Activated naive CD8-positive, alpha-beta T cell treated with anti-CD3 and anti-CD28 coated beads for 36 hours (primary cell): ENCODE measurements at regions not wholly inside any gene's neighbourhood (a gene's known extent, or its start where the extent isn't known, plus 50 kb on each side); places are given as distances from the start of the nearest gene placed in this dataset.
A peak's percentile ranks its signal among the peaks of the same experiment; 100 is the strongest.
"Not testable (repeated sequence)": the region's sequence is repeated elsewhere in the genome, so short reads cannot be mapped to it uniquely, and the experiment has no call there.

Source experiments
- DNase-seq: peaks from one replicate; pipeline ENCODE4 v3.0.0; 2021
- H3K27ac Mint-ChIP-seq: one replicate; pipeline ENCODE4 v1.8.0; 2022; ENCODE audit warnings: mild to moderate bottlenecking, moderate library complexity, mixed read lengths
- H3K27me3 Mint-ChIP-seq: one replicate; pipeline ENCODE4 v1.8.0; 2022; ENCODE audit warnings: mild to moderate bottlenecking, mixed read lengths
- H3K36me3 Mint-ChIP-seq: one replicate; pipeline ENCODE4 v1.8.0; 2021; ENCODE audit warnings: mild to moderate bottlenecking, mixed read lengths
- H3K4me1 Mint-ChIP-seq: one replicate; pipeline ENCODE4 v1.8.0; 2021; ENCODE audit warnings: mixed read lengths
- H3K4me3 Mint-ChIP-seq: one replicate; pipeline ENCODE4 v1.8.0; 2022; ENCODE audit warnings: mild to moderate bottlenecking, moderate library complexity, mixed read lengths
- H3K9me3 Mint-ChIP-seq: one replicate; pipeline ENCODE4 v1.8.0; 2022; ENCODE audit warnings: mixed read lengths

DNA sequence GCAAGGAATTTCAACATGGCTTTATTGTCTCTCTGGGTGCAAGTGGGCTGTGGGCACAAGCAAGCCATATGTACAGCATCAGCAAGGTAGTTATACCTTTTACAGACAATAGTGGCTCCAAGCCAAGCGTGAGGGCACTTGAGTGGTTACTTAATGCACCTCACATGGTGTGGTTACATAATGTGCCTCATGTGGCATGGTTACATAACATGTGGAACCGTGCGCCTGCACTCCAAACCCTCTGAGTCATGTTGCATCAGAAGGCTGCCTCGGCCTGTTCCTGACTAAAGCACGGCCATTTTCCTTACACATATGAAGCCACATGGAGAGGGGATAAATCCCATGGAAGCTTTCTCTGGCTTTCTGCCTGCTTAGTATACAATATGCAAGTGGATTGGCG is 150.9 kb downstream of the OSTF1 start:
- Mint-ChIP-seq H3K27ac (no peak overlapping the region), H3K36me3 (peaks cover 3% of the 10 kb centered on the region), H3K4me3 (no peak overlapping the region), H3K27me3 (no peaks in the 10 kb centered on the region), H3K4me1 (no peaks in the 10 kb centered on the region), H3K9me3 (peaks cover 10% of the 10 kb centered on the region)
- DNase-seq = no peak

DNA sequence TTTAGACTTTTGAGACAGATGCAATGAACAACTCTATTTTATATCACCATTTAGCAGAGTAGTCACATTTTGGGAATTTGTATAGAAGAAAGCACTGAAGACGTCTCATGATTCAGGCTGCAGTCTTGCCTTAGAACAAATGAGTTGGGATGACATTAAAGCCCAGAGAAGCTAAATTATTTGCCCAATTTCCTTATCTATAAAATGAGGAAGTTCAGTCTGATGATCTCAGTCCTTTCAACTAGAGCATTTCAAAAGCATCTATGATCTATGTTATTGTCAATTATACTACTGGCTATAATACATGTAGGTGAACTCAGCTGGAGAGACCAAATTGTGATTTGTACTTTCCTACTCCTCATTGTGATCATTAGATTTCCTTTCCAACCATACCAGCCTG is 154.1 kb downstream of the OSTF1 start:
- Mint-ChIP-seq H3K4me1 (no peaks in the 10 kb centered on the region), H3K9me3 (peaks cover 5% of the 10 kb centered on the region), H3K27me3 (no peaks in the 10 kb centered on the region), H3K36me3 (peaks cover 5% of the 10 kb centered on the region), H3K4me3 (no peak overlapping the region), H3K27ac (no peak overlapping the region)
- DNase-seq = no peak

DNA sequence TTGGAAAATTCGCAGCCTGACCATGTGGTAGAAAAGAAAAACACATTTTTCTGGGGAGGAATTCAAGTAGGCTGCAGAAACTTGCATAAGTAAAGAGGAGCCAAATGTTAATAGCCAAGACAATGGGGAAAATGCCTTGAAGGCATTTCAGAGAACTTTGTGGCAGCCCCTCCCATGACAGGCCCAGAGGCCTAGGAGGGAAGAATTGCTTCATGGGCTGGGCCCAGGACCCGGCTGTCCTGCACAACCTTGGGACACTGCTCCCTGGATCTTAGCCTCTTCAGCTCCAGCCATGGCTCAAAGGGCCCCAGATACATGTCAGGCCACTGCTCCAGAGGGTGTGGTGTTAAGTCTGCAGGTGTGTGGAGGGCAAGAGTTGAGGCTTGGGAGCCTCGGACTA is 158.6 kb downstream of the OSTF1 start:
- DNase-seq = no peak
- Mint-ChIP-seq H3K27me3 (no peaks in the 10 kb centered on the region), H3K36me3 (peaks cover 24% of the 10 kb centered on the region), H3K4me3 (no peak overlapping the region), H3K4me1 (no peaks in the 10 kb centered on the region), H3K27ac (no peak overlapping the region), H3K9me3 (peaks cover 26% of the 10 kb centered on the region)

DNA sequence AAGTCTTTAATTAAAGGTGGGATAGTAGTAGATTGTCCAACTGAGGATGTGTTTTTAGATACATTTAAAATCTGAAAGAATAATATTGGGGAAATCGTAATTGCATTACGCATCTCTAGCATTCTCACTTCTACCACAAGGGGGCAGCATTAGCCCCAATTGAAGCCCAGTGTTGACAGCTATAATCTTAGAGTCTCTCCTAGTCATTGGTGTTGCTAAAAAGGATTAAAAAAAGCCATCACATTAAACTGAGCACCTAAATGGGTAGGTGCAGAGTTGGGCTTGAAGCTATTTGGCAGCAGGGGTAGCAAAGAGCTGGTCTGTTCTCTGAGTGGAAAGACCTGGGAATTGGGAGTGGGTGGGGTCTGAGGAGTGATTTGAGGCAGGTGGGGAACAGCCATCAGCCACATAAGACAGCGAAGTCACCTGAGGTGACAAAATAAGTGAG is 177.2 kb downstream of the OSTF1 start:
- H3K4me1 Mint-ChIP-seq = no peaks in the 10 kb centered on the region
- no peak overlapping the region for H3K27ac Mint-ChIP-seq
- DNase-seq = peak; percentile 30
- no peaks in the 10 kb centered on the region for H3K9me3 Mint-ChIP-seq
- no peaks in the 10 kb centered on the region for H3K27me3 Mint-ChIP-seq
- peaks cover under 1% of the 10 kb centered on the region for H3K36me3 Mint-ChIP-seq
- no peak overlapping the region for H3K4me3 Mint-ChIP-seq

DNA sequence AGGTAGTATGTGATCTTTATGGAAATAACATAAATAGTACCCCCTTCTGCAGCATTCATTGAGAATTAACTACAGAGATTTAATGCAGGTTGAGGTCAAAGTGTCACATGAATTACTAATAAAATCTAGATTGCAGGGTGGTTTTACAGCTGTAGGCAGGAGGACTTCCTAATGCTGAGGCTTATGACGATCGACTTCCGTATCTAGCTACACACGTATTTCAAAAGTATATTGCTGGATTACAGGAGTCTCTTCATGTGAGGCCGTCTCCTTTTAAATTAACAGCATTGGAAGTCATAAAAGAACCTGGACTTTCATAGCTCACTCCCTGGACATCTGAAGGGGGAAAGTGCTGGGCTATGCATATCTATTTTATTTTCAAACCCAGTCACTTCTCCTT is 180.9 kb downstream of the OSTF1 start:
- Mint-ChIP-seq H3K36me3 (no peaks in the 10 kb centered on the region), H3K27me3 (no peaks in the 10 kb centered on the region), H3K27ac (no peak overlapping the region), H3K4me3 (no peak overlapping the region), H3K4me1 (no peaks in the 10 kb centered on the region), H3K9me3 (peaks cover 10% of the 10 kb centered on the region)
- DNase-seq = no peak

DNA sequence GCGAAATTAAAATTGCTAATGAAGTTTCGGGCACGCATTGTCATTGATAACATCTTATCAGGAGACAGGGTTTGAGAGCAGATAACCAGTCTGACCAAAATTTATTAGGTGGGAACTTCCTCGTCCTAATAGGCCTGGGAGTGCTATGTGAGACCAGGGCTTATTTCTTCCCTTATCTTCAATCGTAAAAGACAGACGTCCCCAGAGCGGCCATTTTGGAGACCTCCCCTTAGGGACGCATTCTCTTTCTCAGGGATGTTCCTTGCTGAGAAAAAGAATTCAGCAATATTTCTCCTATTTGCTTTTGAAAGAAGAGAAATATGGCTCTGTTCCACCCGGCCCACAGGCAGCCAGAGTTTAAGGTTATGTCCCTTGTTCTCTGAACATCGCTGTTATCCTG is 184.7 kb downstream of the OSTF1 start:
- DNase-seq, H3K4me1 Mint-ChIP-seq, H3K27ac Mint-ChIP-seq, H3K36me3 Mint-ChIP-seq, H3K27me3 Mint-ChIP-seq, H3K4me3 Mint-ChIP-seq: not testable (repeated sequence)
- H3K9me3 Mint-ChIP-seq = peaks cover 13% of the 10 kb centered on the region

DNA sequence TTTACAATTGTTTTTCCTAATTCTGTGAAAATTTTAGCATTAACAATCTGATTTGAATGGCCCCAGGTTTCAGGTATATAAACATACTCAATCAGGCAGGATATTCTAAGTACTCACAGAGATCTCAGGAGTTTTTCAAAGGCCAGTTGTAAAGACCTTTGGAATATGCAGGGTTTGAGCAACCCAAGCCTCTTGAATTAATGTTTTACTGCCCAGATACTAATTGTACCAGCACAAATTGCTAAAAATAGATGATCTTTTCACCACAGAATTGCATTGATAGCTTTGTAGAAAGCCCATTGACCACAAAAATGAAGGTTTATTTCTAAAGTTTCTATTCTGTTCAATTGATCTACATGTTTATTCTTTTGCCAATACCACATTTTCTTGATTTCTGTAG is 186.5 kb downstream of the OSTF1 start:
- H3K9me3 Mint-ChIP-seq = peaks cover 15% of the 10 kb centered on the region
- peaks cover 5% of the 10 kb centered on the region for H3K36me3 Mint-ChIP-seq
- H3K27ac Mint-ChIP-seq = no peak overlapping the region
- no peak overlapping the region for H3K4me3 Mint-ChIP-seq
- no peak for DNase-seq
- H3K4me1 Mint-ChIP-seq = no peaks in the 10 kb centered on the region
- no peaks in the 10 kb centered on the region for H3K27me3 Mint-ChIP-seq

DNA sequence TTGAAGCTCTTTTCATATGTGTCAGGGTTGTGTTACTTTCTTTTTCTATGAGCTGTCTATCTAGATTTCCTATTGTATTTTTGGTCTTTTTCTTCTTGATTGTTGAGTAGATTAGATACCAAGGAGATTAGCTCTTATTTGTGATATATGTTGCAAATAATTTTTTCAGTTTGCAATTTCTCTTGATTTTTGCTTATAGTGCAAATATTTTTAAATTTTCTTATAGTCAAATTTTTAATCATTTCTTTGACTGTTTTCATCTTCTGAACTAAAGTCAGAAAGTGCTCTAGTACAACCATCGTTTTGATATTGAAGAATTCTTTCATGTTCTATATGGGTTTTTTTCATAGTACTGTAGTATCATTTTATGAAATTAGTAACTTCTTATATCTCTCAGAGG is 193.7 kb downstream of the OSTF1 start:
- DNase-seq = no peak
- Mint-ChIP-seq H3K27ac (no peak overlapping the region), H3K9me3 (peaks cover 17% of the 10 kb centered on the region), H3K27me3 (no peaks in the 10 kb centered on the region), H3K4me3 (no peak overlapping the region), H3K4me1 (no peaks in the 10 kb centered on the region), H3K36me3 (peaks cover 5% of the 10 kb centered on the region)

DNA sequence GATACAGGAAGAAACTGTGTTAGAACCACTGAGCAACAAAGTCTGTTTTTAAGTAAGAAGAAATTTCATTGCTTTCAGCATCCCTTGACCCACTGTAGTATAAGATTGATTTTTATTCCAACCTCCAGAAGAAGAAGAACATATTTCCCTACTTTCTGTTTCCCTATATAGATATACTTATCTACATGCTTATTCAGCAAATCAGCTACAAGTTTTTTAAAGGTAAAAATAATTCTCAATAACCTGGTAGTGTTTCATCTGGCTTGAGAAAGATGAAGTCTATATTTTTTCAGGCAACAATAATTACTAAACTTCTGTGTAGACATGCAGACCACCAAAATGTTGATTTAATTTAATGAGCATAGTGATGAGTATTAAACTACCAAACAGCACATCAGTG is 201.0 kb downstream of the OSTF1 start:
- Mint-ChIP-seq H3K4me1 (no peaks in the 10 kb centered on the region), H3K27ac (no peak overlapping the region), H3K27me3 (no peaks in the 10 kb centered on the region), H3K36me3 (no peaks in the 10 kb centered on the region), H3K9me3 (peaks cover 16% of the 10 kb centered on the region), H3K4me3 (no peak overlapping the region)
- no peak for DNase-seq

DNA sequence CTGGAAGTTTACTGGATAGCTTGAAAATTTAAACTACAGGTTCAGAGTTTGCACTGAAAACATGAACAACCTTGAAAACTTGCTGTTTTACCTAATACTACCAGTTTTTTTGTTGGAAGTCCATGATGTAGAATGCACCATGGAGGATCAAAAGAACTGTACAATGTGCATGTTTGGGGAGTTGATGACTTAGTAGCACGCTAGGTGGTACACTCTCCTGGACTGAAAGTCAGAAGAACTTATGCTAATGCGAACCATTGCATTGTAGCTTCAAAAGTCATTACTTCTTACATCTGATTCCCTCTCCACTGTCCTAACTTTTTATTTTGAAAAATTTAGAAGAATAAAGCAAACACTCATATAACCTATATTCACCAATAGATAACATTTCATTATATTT is 211.0 kb downstream of the OSTF1 start:
- DNase-seq = no peak
- H3K36me3 Mint-ChIP-seq = no peaks in the 10 kb centered on the region
- H3K27me3 Mint-ChIP-seq = no peaks in the 10 kb centered on the region
- H3K4me1 Mint-ChIP-seq = no peaks in the 10 kb centered on the region
- H3K27ac Mint-ChIP-seq = no peak overlapping the region
- H3K4me3 Mint-ChIP-seq = no peak overlapping the region
- H3K9me3 Mint-ChIP-seq = no peaks in the 10 kb centered on the region

DNA sequence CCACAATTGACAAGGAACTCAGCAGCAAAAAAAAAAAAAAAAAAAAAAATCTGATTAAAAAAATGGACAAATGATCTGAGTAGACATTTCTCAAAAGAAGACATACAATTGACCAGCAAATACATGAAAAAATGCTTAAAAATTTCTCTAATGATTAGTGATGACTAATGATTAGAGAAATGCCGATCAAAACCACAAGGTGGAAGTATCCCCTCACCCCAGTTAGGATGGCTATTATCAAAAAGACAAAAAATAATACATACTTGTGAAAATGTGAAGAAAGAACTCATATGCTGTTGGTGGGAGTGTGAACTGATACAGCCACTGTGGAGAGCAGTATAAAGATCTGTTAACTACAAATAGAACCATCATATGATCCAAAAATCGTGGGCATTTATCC is 245.3 kb downstream of the OSTF1 start:
- peaks cover 16% of the 10 kb centered on the region for H3K9me3 Mint-ChIP-seq
- no peaks in the 10 kb centered on the region for H3K36me3 Mint-ChIP-seq
- H3K4me3 Mint-ChIP-seq = no peak overlapping the region
- H3K4me1 Mint-ChIP-seq = no peaks in the 10 kb centered on the region
- no peak for DNase-seq
- no peak overlapping the region for H3K27ac Mint-ChIP-seq
- H3K27me3 Mint-ChIP-seq = peaks cover 4% of the 10 kb centered on the region

DNA sequence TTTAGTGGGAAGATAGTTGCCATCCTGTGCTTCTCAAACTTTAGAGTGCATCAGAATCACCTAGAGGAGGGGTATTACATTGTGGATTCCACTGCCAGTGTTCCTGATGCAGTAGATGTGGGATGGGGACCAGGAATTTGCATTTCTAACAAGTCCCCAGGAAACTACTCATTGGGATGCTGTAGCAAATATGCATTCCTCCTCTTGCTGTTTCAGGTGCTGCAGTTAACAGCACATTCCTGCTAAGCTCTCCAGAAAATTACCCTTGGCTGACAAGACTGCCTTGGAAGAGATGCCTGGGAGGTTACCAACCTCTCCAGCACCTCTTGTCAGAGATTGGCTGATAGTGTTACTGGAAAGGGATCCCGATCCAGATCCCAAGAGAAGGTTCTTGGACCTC is 270.5 kb downstream of the OSTF1 start:
- H3K36me3 Mint-ChIP-seq = no peaks in the 10 kb centered on the region
- DNase-seq = no peak
- H3K27me3 Mint-ChIP-seq = no peaks in the 10 kb centered on the region
- H3K4me1 Mint-ChIP-seq = no peaks in the 10 kb centered on the region
- peaks cover 10% of the 10 kb centered on the region for H3K9me3 Mint-ChIP-seq
- no peak overlapping the region for H3K4me3 Mint-ChIP-seq
- no peak overlapping the region for H3K27ac Mint-ChIP-seq

DNA sequence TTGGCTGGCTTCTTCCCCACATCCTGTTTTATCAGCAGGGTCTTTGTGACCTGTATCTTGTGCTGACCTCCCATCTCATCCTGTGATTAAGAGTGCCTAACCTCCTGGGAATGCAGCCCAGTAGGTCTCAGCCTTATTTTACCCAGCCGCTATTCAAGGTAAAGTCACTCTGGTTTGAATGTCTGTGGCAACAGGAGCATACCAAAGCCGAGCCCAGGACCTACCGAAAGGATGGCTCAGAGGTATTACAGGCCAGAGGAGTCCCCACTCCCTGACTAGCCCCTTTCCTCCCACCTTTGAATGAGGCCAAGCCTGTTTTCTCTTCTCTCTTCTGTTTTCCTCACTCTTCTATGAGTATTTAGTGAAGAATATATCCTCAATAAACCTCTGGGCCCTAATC is 271.3 kb downstream of the OSTF1 start:
- Mint-ChIP-seq H3K4me3 (no peak overlapping the region), H3K4me1 (no peaks in the 10 kb centered on the region), H3K36me3 (no peaks in the 10 kb centered on the region), H3K9me3 (peaks cover 12% of the 10 kb centered on the region), H3K27me3 (no peaks in the 10 kb centered on the region), H3K27ac (no peak overlapping the region)
- no peak for DNase-seq

DNA sequence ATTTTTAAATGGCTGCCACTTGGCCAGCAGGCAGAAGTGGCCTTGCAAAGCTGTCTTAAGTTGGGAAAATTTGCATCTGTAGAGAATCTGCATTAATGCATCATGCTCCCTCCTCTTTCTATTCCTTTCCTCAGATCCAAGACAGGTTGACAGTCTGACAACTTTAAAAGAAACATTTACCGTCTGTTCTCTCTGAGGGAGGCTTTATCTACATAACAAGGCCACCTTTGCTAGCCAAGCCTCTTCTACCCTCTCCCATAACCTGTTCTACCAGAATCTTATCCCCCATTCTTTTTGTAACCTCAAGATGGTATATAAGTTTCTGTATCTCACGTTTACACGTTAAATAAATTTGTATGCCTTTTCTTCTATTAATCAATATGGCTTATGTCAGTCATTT is 271.9 kb downstream of the OSTF1 start:
- peaks cover 12% of the 10 kb centered on the region for H3K9me3 Mint-ChIP-seq

DNA sequence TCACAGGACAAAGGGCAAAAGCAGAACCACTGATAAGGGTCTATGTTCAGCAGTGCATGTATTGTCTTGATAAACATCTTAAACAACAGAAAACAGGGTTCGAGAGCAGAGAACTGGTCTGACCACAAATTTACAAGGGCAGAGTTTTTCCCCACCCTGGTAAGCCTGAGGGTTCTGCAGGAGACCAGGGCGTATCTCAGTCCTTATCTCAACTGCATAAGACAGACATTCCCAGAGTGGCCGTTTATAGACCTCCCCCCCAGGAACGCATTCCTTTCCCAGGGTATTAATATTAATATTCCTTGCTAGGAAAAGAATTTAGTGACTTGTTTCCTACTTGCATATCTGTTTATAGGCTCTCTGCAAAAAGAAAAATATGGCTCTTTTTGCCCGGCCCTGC is 274.1 kb downstream of the OSTF1 start:
- H3K27ac Mint-ChIP-seq, H3K27me3 Mint-ChIP-seq, H3K4me3 Mint-ChIP-seq, DNase-seq, H3K4me1 Mint-ChIP-seq, H3K36me3 Mint-ChIP-seq: not testable (repeated sequence)
- H3K9me3 Mint-ChIP-seq = peaks cover 12% of the 10 kb centered on the region

More for the DNA sequence above, 271.9 kb downstream of the OSTF1 start:
- Mint-ChIP-seq H3K27ac (no peak overlapping the region), H3K4me3 (no peak overlapping the region), H3K27me3 (no peaks in the 10 kb centered on the region), H3K4me1 (no peaks in the 10 kb centered on the region), H3K36me3 (no peaks in the 10 kb centered on the region)
- DNase-seq = no peak

DNA sequence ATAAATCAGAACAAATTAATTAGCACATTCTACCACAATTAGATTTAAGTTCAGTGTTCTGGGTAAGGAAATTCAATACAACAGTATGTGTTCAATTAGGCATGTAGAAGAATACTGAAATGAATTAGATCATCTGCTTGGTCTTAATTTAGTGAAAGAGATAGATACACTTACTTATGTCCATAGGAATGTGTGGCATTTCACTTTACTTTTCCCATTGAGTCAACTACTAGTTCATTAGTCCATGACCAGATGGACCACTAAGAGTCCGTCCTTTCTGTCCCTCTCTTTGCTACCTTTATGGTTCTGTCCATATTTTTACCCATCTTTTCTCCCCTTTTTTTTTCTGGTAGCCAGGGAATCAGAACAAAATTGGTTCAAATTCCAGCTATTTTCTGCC is 276.9 kb downstream of the OSTF1 start:
- no peaks in the 10 kb centered on the region for H3K36me3 Mint-ChIP-seq
- no peaks in the 10 kb centered on the region for H3K27me3 Mint-ChIP-seq
- no peaks in the 10 kb centered on the region for H3K4me1 Mint-ChIP-seq
- H3K9me3 Mint-ChIP-seq = peaks cover 12% of the 10 kb centered on the region
- DNase-seq = no peak
- H3K4me3 Mint-ChIP-seq = no peak overlapping the region
- H3K27ac Mint-ChIP-seq = no peak overlapping the region

DNA sequence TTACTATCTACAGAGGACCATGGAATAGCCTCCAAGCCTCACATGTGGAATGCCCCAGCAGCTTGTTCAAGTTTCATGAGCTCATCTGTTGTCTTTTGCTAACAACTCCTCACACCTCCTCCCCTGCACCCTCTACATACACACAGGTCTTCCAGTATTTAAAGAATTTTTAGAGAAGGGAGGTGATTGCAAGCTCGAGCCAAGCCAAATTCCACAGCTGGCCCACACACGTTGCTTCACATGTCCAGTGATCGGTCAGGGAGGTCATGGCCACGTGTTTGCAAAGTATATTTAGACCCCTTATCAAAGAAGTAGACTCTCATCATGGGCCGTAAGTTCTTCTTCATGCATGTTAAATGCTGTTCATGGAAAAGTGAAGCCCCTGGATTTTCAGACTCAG is 281.7 kb downstream of the OSTF1 start:
- H3K4me1 Mint-ChIP-seq = no peaks in the 10 kb centered on the region
- H3K27ac Mint-ChIP-seq = no peak overlapping the region
- peaks cover 1% of the 10 kb centered on the region for H3K9me3 Mint-ChIP-seq
- H3K4me3 Mint-ChIP-seq = no peak overlapping the region
- no peaks in the 10 kb centered on the region for H3K36me3 Mint-ChIP-seq
- DNase-seq = no peak
- H3K27me3 Mint-ChIP-seq = peaks cover 3% of the 10 kb centered on the region
